ENCODE measurements at regions not wholly inside any gene's neighbourhood (a gene's known extent, or its start where the extent isn't known, plus 50 kb on each side); places are given as distances from the start of the nearest gene placed in this dataset.

- TF ChIP-seq CTCF (conservative IDR thresholded peaks at IDR 0.05; ENCODE audit: low read depth, low read length) (no peak), EZH2 (IDR thresholded peaks at IDR 0.05; ENCODE audit: low read length, unreplicated experiment) (no peak)
These were observed 276.6 kb upstream of the TBL1XR1 start for GRCh38 chr3:177473903-177474302.

Data from PC-3 (cell line).